A549 (cell line): ENCODE measurements at regions not wholly inside any gene's neighbourhood (a gene's known extent, or its start where the extent isn't known, plus 50 kb on each side); places are given as distances from the start of the nearest gene placed in this dataset.

Experiments
- ATAC-seq, 2 experiments: fragments of 200-7000 bp in 1 of 2; fragments of >200 bp in 1 of 2; cut with Nextera tagmentation in 1 of 2; cut with Tn5 transposase in 1 of 2; 3 replicates each; pipeline versions ENCODE4 v1.8.0 to v1.9.1; 2018 to 2020; ENCODE audit warnings: mild to moderate bottlenecking in 1 of 2, moderate library complexity in 1 of 2
- CTCF ChIA-PET: fragments of 300-600 bp; sonication (Branson Sonifier 250); formaldehyde crosslinking; extraction: SDS; loops from one replicate; lab custom pipeline; 2021; ENCODE audit warnings: antibody characterized with exemption, inconsistent platforms; lab: Yijun Ruan, JAX
- POLR2A ChIA-PET: fragments of 350-600 bp; formaldehyde crosslinking; extraction: SDS; loops from one replicate; lab custom pipeline; 2021; ENCODE audit warnings: antibody characterized with exemption, inconsistent platforms; lab: Yijun Ruan, JAX
- DNase-seq, 2 experiments: peaks; one replicate each; pipeline versions ENCODE4 v3.0.0 to v3.0.0-alpha.2; 2011 to 2016; ENCODE audit warnings: low read depth in 1 of 2, low spot score in 1 of 2
- FAIRE-seq: peaks from 2 replicates; lab custom pipeline; 2011; peaks lifted over from hg19 to GRCh38; lab: Jason Lieb, UNC
- H3K27ac ChIP-seq, 2 experiments: fragments of >200 bp; sonication (Bioruptor Twin); formaldehyde crosslinking; 3 replicates each; pipeline ENCODE4 v1.5.1; 2016 to 2017
- H3K4me1 ChIP-seq: fragments of >200 bp; sonication (Bioruptor Twin); formaldehyde crosslinking; 3 replicates; pipeline ENCODE4 v1.6.1; 2016
- H3K4me2 ChIP-seq: fragments of >200 bp; sonication (Bioruptor Twin); formaldehyde crosslinking; 3 replicates; pipeline ENCODE4 v1.6.1; 2016
- H3K4me3 ChIP-seq: fragments of >200 bp; sonication (Bioruptor Twin); formaldehyde crosslinking; 3 replicates; pipeline ENCODE4 v1.5.1; 2016
- H3K9me3 ChIP-seq: fragments of >200 bp; sonication (Bioruptor Twin); formaldehyde crosslinking; 3 replicates; pipeline ENCODE4 v1.6.1; 2016
- BHLHE40 ChIP-seq: IDR thresholded peaks from 2 replicates; pipeline ENCODE4 v1.6.1; 2012; ENCODE audit warnings: low read depth, low read length, inconsistent platforms
- CBX8 ChIP-seq: fragments of 200-600 bp; sonication (generic); IDR thresholded peaks from 2 replicates; pipeline ENCODE4 v1.6.1; 2016
- CEBPB ChIP-seq, 2 experiments: fragments of >200 bp in 1 of 2; sonication (Bioruptor Twin) in 1 of 2; formaldehyde crosslinking in 1 of 2; IDR thresholded peaks; 2 replicates each; pipeline ENCODE4 v1.6.1; 2012 to 2016
- CHD4 ChIP-seq: fragments of 200-600 bp; sonication (generic); IDR thresholded peaks from 2 replicates; pipeline ENCODE4 v1.6.1; 2016; ENCODE audit warnings: antibody characterized with exemption, mild to moderate bottlenecking, borderline replicate concordance
- EP300 ChIP-seq, 2 experiments: fragments of >200 bp; sonication (Bioruptor Twin); formaldehyde crosslinking; IDR thresholded peaks; 2 replicates in 1 of 2; 3 replicates in 1 of 2; pipeline ENCODE4 v1.6.1; 2016 to 2017
- FOSB ChIP-seq: fragments of 250-450 bp; sonication (Bioruptor Pico); IDR thresholded peaks from 2 replicates; pipeline ENCODE4 v1.5.0; 2020; ENCODE audit warnings: mild to moderate bottlenecking, moderate library complexity
- FOSL2 ChIP-seq, 2 experiments: fragments of 450-650 bp in 1 of 2; fragments of >200 bp in 1 of 2; sonication (Bioruptor Twin) in 1 of 2; formaldehyde crosslinking; IDR thresholded peaks; 2 replicates each; pipeline versions ENCODE4 v1.5.0 to v1.6.1; 2016 to 2020; ENCODE audit warnings: mild to moderate bottlenecking in 1 of 2, moderate library complexity in 1 of 2
- GATA3 ChIP-seq: IDR thresholded peaks from 2 replicates; pipeline ENCODE4 v1.6.1; 2012; ENCODE audit warnings: borderline replicate concordance
- HDAC2 ChIP-seq: fragments of 200-600 bp; sonication (generic); IDR thresholded peaks from 2 replicates; pipeline ENCODE4 v1.6.1; 2016
- HOXA7 ChIP-seq: fragments of 250-450 bp; sonication (Bioruptor Pico); IDR thresholded peaks from 2 replicates; pipeline ENCODE4 v1.5.0; 2020; ENCODE audit warnings: mild to moderate bottlenecking, moderate library complexity
- HOXB13 ChIP-seq: fragments of 250-450 bp; sonication (Bioruptor Pico); IDR thresholded peaks from 2 replicates; pipeline ENCODE4 v1.5.0; 2020; ENCODE audit warnings: low read depth, mild to moderate bottlenecking, moderate library complexity
- JUN ChIP-seq, 2 experiments: fragments of >200 bp; sonication (Bioruptor Twin); formaldehyde crosslinking; IDR thresholded peaks; 2 replicates in 1 of 2; 3 replicates in 1 of 2; pipeline ENCODE4 v1.6.1; 2016 to 2017
- JUNB ChIP-seq: fragments of >200 bp; sonication (Bioruptor Twin); formaldehyde crosslinking; IDR thresholded peaks from 2 replicates; pipeline ENCODE4 v1.6.1; 2016
- KDM1A ChIP-seq: fragments of 200-600 bp; sonication (generic); IDR thresholded peaks from 2 replicates; pipeline ENCODE4 v1.6.1; 2016; ENCODE audit warnings: low read depth, mild to moderate bottlenecking
- KDM5A ChIP-seq: fragments of 200-600 bp; sonication (generic); IDR thresholded peaks from 2 replicates; pipeline ENCODE4 v1.6.1; 2016; ENCODE audit warnings: antibody characterized with exemption, mild to moderate bottlenecking
- MAFK ChIP-seq: fragments of 450-650 bp; IDR thresholded peaks from 2 replicates; pipeline ENCODE4 v1.6.1; 2014; ENCODE audit not compliant: partially characterized antibody
- MAX ChIP-seq: IDR thresholded peaks from 2 replicates; pipeline ENCODE4 v1.6.1; 2012
- MAZ ChIP-seq: fragments of 150-350 bp; IDR thresholded peaks from 2 replicates; pipeline ENCODE4 v1.6.1; 2014; ENCODE audit warnings: antibody characterized with exemption, low read depth, low read length, borderline replicate concordance
- NFE2L2 ChIP-seq: fragments of 150-350 bp; conservative IDR thresholded peaks from 2 replicates; pipeline ENCODE4 v1.6.1; 2014; ENCODE audit warnings: low read length
- NPAS2 ChIP-seq: fragments of 250-450 bp; sonication (Bioruptor Pico); IDR thresholded peaks from 2 replicates; pipeline ENCODE4 v1.8.0; 2022; ENCODE audit warnings: mild to moderate bottlenecking, moderate library complexity, borderline replicate concordance
- NR3C1 ChIP-seq: fragments of >200 bp; sonication (Bioruptor Twin); formaldehyde crosslinking; IDR thresholded peaks from 3 replicates; pipeline ENCODE4 v1.6.1; 2017
- PHF8 ChIP-seq: fragments of 200-600 bp; sonication (generic); IDR thresholded peaks from 2 replicates; pipeline ENCODE4 v1.6.1; 2016; ENCODE audit warnings: low read depth, mild to moderate bottlenecking, antibody characterized with exemption, moderate library complexity, borderline replicate concordance
- POLR2A ChIP-seq: IDR thresholded peaks from 2 replicates; pipeline ENCODE4 v1.6.1; 2012; ENCODE audit warnings: mild to moderate bottlenecking, low read length
- POLR2AphosphoS2 ChIP-seq: conservative IDR thresholded peaks from 2 replicates; pipeline ENCODE4 v1.6.1; 2012; ENCODE audit warnings: low read length, improper control_type of control experiment, inconsistent platforms
- RAD21 ChIP-seq, 2 experiments: fragments of >200 bp in 1 of 2; sonication (Bioruptor Twin) in 1 of 2; formaldehyde crosslinking in 1 of 2; IDR thresholded peaks in 1 of 2; conservative IDR thresholded peaks in 1 of 2; 2 replicates in 1 of 2; 3 replicates in 1 of 2; pipeline ENCODE4 v1.6.1; 2012 to 2018; ENCODE audit warnings: inconsistent platforms in 1 of 2
- RARB ChIP-seq: fragments of 250-450 bp; sonication (Bioruptor Pico); IDR thresholded peaks from 2 replicates; pipeline ENCODE4 v1.8.0; 2021; ENCODE audit warnings: mild to moderate bottlenecking, moderate library complexity
- RCOR1 ChIP-seq: fragments of 150-350 bp; IDR thresholded peaks from 2 replicates; pipeline ENCODE4 v1.6.1; 2014; ENCODE audit warnings: antibody characterized with exemption, low read length, low read depth
- RNF2 ChIP-seq: fragments of 200-600 bp; sonication (generic); IDR thresholded peaks from 2 replicates; pipeline ENCODE4 v1.6.1; 2016; ENCODE audit warnings: low read depth, mild to moderate bottlenecking, antibody characterized with exemption, moderate library complexity, borderline replicate concordance
- SMC3 ChIP-seq: fragments of >200 bp; sonication (Bioruptor Twin); formaldehyde crosslinking; IDR thresholded peaks from 3 replicates; pipeline ENCODE4 v1.6.1; 2018; ENCODE audit warnings: inconsistent platforms
- USF2 ChIP-seq: fragments of 450-650 bp; IDR thresholded peaks from 2 replicates; pipeline ENCODE4 v1.6.1; 2014; ENCODE audit warnings: antibody characterized with exemption
- ZFP36 ChIP-seq: fragments of 450-650 bp; IDR thresholded peaks from 2 replicates; pipeline ENCODE4 v1.6.1; 2014; ENCODE audit warnings: borderline replicate concordance; ENCODE audit not compliant: partially characterized antibody
- ZNF302 ChIP-seq: fragments of 250-450 bp; sonication (Bioruptor Pico); IDR thresholded peaks from 2 replicates; pipeline ENCODE4 v1.9.0; 2021; ENCODE audit warnings: inconsistent platforms, mild to moderate bottlenecking, moderate library complexity
- WGBS: methylation state at CpG from one replicate; pipeline ENCODE4 v1.1.6; 2017; ENCODE audit errors: missing lambda C conversion rate; 5-methylcytosine and 5-hydroxymethylcytosine counted together
- TF ChIP-seq, protein P1 (sequence below): fragments of >200 bp; sonication (Bioruptor Twin); formaldehyde crosslinking; IDR thresholded peaks from 3 replicates; pipeline ENCODE4 v1.6.1; 2016
- TF ChIP-seq, protein P2 (sequence below): IDR thresholded peaks from 2 replicates; pipeline ENCODE4 v1.6.1; 2012

DNA sequence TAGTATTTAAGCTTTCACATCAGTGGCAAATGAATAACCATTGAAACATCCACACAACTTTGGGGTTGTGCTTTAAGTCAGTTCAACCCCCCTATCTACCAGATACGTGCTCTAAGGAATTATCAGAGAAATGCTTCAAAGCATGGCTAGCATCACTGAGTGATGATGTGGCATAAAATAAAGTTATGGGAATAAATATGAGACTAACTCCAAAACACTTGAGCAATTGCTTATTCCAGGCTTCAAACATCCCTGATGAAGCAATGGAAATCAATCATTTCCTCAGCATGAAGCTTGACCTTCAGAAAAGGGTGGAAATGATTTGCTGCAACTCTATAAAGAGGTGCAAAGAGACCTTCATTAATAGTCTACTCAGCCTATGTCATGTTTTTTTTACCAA, 292.0 kb upstream of the SMC2 start (continued):
- TF ChIP-seq NPAS2 (no peak), MAX (0 out of 2 replicates have a peak, but pooled peaks have one; percentile 38), POLR2A (no peak)

- WGBS = 45% methylated on average over 2 of the region's 2 CpGs
- ATAC-seq (peak in 1 of 2 experiments; percentile 34; a peak in 3 of 6 replicates), DNase-seq (peak in 1 of 2 experiments; percentile 58), FAIRE-seq (no peak)
- Histone ChIP-seq H3K4me2 (peak overlapping the region; percentile 67), H3K4me1 (peaks cover 48% of the 10 kb centered on the region)
- ChIA-PET CTCF (no interaction called here), POLR2A (no interaction called here)
- TF ChIP-seq POLR2AphosphoS2 (no peak), FOSL2 (IDR thresholded peaks at IDR 0.05) (no peak), FOSL2 (CRISPR knock-in tag; IDR thresholded peaks at IDR 0.05) (no peak), RCOR1 (no peak), RNF2 (no peak), NR3C1 (no peak), MAX (no peak)
- TF ChIP-seq, all 56 proteins: peak for 0
- Histone ChIP-seq H3K4me3 (no peak overlapping the region), H3K9me3 (peaks cover 4% of the 10 kb centered on the region; the same call in 2 of the 3 replicates), H3K27ac (peak overlapping the region; percentile 83 to 90)
Measured at GRCh38 chr9:103803245-103803644, 290.9 kb upstream of the SMC2 start.

- peak; percentile 19 to 86 for DNase-seq
- WGBS = 0% methylated on average over 1 of the region's 1 CpG
- Histone ChIP-seq H3K4me3 (no peak overlapping the region), H3K27ac (peak overlapping the region; percentile 83 to 90), H3K4me2 (peak overlapping the region; percentile 67), H3K9me3 (peaks cover 4% of the 10 kb centered on the region; the same call in 2 of the 3 replicates), H3K4me1 (peaks cover 40% of the 10 kb centered on the region)
- peak; percentile 95 to 98 for ATAC-seq
- FAIRE-seq = peak; percentile 96
- ChIA-PET CTCF (no interaction called here), POLR2A (interaction anchor here (0.5 to 1.0 kb wide), 2 partner anchors 31 to 290 kb away, joined by 3 to 5 read pairs; partner anchors contain the start of gene SMC2)
- no peak for TF ChIP-seq KDM1A
- no peak for TF ChIP-seq PHF8
- no peak for TF ChIP-seq ZFP36
- no peak for TF ChIP-seq CBX8
- TF ChIP-seq EP300 (IDR thresholded peaks at IDR 0.05) = peak; percentile 87 to 93
- TF ChIP-seq, protein P1, sequence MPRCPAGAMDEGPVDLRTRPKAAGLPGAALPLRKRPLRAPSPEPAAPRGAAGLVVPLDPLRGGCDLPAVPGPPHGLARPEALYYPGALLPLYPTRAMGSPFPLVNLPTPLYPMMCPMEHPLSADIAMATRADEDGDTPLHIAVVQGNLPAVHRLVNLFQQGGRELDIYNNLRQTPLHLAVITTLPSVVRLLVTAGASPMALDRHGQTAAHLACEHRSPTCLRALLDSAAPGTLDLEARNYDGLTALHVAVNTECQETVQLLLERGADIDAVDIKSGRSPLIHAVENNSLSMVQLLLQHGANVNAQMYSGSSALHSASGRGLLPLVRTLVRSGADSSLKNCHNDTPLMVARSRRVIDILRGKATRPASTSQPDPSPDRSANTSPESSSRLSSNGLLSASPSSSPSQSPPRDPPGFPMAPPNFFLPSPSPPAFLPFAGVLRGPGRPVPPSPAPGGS = peak; percentile 77; the same call in 1 of the 3 replicates
- TF ChIP-seq RAD21 (conservative IDR thresholded peaks at IDR 0.05 in 1 of 2, IDR thresholded peaks at IDR 0.05 in 1 of 2) = peak; percentile 16 to 46; a peak in 3 of 5 replicates
- no peak for TF ChIP-seq MAFK
- TF ChIP-seq FOSB (CRISPR knock-in tag) = no peak
- TF ChIP-seq JUN (IDR thresholded peaks at IDR 0.05) = peak; percentile 88 to 89; a peak in 4 of 5 replicates
- no peak for TF ChIP-seq ZNF302
- TF ChIP-seq GATA3 = peak; percentile 93
- TF ChIP-seq FOSL2 (IDR thresholded peaks at IDR 0.05) = peak; percentile 91
- TF ChIP-seq FOSL2 (CRISPR knock-in tag; IDR thresholded peaks at IDR 0.05) = peak; percentile 90
- peak; percentile 61 to 90; a peak in 3 of 4 replicates for TF ChIP-seq CEBPB (IDR thresholded peaks at IDR 0.05)
- no peak for TF ChIP-seq NFE2L2
- TF ChIP-seq RCOR1 = no peak
- TF ChIP-seq, protein P2, sequence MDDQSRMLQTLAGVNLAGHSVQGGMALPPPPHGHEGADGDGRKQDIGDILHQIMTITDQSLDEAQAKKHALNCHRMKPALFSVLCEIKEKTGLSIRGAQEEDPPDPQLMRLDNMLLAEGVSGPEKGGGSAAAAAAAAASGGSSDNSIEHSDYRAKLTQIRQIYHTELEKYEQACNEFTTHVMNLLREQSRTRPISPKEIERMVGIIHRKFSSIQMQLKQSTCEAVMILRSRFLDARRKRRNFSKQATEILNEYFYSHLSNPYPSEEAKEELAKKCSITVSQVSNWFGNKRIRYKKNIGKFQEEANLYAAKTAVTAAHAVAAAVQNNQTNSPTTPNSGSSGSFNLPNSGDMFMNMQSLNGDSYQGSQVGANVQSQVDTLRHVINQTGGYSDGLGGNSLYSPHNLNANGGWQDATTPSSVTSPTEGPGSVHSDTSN = no peak; the same call in 1 of the 2 replicates
- peak; percentile 89 for TF ChIP-seq RARB (CRISPR knock-in tag)
- no peak for TF ChIP-seq KDM5A
- TF ChIP-seq NR3C1 = no peak
- no peak for TF ChIP-seq CHD4
- no peak for TF ChIP-seq MAZ
- TF ChIP-seq USF2 = no peak
- no peak for TF ChIP-seq HOXA7 (CRISPR knock-in tag)
- TF ChIP-seq BHLHE40 = no peak
- no peak for TF ChIP-seq HDAC2
- peak; percentile 98 for TF ChIP-seq JUNB
- TF ChIP-seq SMC3 = no peak
- peak; percentile 62; the same call in 1 of the 2 replicates for TF ChIP-seq HOXB13 (CRISPR knock-in tag)
Measured at GRCh38 chr9:103804077-103804735, 289.9 kb upstream of the SMC2 start.
